ENCODE measurements at regions not wholly inside any gene's neighbourhood (a gene's known extent, or its start where the extent isn't known, plus 50 kb on each side); places are given as distances from the start of the nearest gene placed in this dataset.

GRCh38 chr1:70826428-70826827, 221.2 kb downstream of the PTGER3 start:
- TF ChIP-seq CTCF (IDR thresholded peaks at IDR 0.05) (no peak), POLR2AphosphoS5 (IDR thresholded peaks at IDR 0.05) (no peak)
